ENCODE measurements at regions not wholly inside any gene's neighbourhood (a gene's known extent, or its start where the extent isn't known, plus 50 kb on each side); places are given as distances from the start of the nearest gene placed in this dataset.

- DNase-seq (ENCODE audit: low read depth, low spot score): no peak
These were observed 484.7 kb upstream of the TENM4 start for GRCh38 chr11:79925570-79925969.

- DNase-seq (ENCODE audit: low read depth, low spot score): no peak
These were observed 481.8 kb upstream of the TENM4 start for GRCh38 chr11:79922641-79923040.

DNA sequence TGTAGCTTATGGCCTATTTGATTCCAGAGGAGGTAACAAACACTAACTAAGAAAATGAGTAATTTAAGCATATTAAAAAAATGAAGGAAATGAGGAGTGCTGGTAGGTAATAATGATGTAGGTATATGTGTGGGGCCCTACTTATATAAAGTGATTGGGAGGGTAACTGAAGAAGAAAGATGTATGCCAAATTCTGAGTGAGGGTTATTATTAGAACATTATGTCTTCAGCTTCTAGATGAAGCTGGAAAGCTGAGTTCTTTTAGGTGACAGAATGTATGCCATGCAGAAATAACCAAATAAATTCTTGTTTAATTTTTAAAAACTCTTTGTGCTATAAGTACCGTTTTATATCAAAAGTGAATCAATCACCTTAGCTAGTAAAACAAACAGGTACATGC lies 479.6 kb upstream of the TENM4 start:
- DNase-seq (ENCODE audit: low read depth, low spot score): no peak

DNA sequence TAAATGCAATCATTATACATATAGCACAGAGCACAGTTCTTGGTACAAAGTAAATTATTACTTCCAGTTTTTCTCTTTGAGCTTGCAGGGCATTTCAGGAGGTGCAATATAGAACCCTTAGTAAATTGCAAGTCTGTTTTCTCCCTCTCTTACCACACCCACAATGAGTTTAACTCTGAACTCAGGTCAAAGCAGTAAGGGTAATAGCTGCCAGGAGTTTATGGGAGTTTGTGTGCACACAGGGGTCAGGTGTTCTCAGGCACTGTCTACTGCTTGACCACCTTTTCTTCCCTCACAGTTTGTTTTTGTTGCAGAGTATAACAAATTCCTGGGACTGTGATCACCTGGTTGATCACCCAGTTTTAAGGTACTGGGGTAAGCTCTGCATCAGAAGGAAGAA lies 478.5 kb upstream of the TENM4 start:
- no peak for DNase-seq (ENCODE audit: low read depth, low spot score)

DNA sequence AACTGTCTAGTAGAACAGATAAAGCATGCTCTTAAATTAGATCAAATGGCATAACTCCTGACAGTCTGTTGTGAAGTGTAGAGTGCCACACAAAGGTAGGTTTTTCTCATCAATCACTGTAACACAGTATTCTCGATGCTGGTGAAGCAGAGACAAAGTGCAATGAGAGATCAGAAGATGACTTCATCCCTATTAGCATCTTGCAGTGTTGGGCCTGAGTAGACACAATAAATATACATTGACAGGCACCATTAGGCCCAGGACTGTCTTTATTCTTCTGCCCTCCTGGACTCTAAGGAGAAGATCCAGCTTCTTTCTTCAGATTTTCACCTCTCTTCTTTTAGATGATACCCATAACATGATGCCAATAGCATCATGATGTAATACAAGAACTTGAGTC lies 478.0 kb upstream of the TENM4 start:
- DNase-seq (ENCODE audit: low read depth, low spot score): no peak

GRCh38 chr11:79906164-79906563 lies 465.3 kb upstream of the TENM4 start:
- no peak for DNase-seq (ENCODE audit: low read depth, low spot score)

DNA sequence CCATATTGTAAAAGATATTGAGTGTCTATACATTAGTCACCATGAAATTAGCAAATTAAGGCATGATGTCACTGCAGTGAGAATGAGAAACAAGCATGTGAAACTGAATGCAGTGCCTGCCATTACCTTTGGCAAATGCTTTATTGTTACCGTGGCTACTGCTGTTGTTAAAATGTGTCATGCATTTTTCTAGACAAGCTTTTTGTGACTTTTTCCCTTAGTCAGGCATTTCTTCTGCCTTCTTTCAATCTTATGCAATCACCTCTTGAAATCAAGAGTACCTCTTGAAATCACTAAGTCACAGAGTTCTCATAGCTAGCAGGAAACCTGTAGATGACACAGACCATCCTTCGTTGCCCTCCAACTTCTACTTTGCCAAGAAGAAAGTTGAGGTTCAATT lies 461.7 kb upstream of the TENM4 start:
- DNase-seq (ENCODE audit: low read depth, low spot score): no peak

DNA sequence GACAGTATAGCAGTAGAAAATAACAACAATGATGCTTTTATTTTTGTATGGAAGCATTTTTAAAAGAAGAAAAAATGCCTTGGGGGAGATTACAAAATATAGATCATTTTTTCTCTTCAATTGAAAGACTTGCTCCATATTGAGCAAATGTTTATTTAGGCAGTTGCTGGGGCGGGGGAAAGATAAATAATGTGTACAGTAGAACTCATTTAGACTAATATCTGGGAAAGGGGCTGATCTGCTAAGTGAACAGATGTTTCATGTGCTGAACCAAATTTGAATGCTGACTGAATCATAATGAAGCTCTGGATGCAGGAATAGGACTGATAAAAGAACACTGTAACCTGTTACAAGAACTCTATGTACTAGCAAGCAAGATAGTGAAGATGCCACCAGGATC lies 457.1 kb upstream of the TENM4 start:
- no peak for DNase-seq (ENCODE audit: low read depth, low spot score)

DNA sequence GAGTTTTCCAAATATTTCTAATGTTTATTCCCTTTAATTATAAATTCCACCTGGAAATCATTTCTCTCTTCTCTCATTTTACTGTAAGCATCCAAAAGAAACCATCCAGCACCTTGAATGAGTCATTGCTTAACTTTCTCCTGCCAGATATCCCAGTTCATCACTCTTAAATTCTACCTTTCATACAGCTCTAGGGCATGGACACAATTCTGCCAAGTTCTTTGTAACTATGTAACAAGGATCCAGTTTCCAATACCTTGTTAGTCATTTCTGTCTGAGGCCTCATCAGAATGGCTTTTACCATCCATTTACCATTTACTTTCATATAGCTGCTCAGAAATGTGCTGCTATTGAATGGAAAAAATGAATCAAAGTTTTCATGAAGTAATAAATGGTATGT lies 455.4 kb upstream of the TENM4 start:
- no peak for DNase-seq (ENCODE audit: low read depth, low spot score)

- no peak for DNase-seq (ENCODE audit: low read depth, low spot score)
These were observed 453.3 kb upstream of the TENM4 start for GRCh38 chr11:79894111-79894510.

DNA sequence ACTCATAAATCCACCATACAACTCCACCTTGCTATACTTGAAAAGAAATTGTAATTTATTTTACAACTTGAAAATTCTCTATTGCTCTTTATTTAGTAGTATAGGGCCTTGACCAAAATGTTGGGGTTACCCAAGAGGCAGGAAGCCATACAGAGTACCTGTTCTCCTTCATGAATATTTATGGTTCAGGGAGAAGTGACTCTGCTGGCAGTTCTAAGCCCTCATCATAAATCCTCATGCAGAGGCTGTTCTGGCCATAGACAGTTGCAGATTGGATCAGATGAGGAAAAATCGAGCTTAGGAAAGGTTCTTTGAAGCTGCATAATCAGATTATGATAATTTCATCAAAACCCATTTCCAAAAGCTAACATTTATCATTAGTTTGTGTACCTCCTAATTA lies 449.4 kb upstream of the TENM4 start:
- no peak for DNase-seq (ENCODE audit: low read depth, low spot score)

- DNase-seq (ENCODE audit: low read depth, low spot score): no peak
These were observed 424.1 kb upstream of the TENM4 start for GRCh38 chr11:79864882-79865281.

DNA sequence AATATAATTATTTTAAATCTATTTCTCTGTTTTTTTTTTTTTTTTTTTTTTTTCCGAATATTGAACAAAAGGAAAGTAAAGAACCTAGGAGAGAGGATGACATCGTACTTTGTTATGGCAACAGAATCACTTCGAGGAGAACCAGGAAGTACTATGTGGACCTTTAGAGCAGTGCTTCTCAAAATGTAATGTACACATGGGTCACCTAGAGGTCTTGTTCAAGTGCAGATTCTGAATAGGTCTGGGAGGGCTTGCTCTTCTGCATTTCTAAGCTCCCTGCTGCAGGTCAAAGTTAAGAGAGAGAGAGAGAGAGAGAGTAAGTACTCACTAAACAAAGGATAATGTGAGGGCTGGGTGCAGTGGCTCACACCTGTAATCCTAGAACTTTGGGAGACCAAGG lies 419.5 kb upstream of the TENM4 start:
- no peak for DNase-seq (ENCODE audit: low read depth, low spot score)

- DNase-seq (ENCODE audit: low read depth, low spot score): no peak
These were observed 416.8 kb upstream of the TENM4 start for GRCh38 chr11:79857377-79858214.

GRCh38 chr11:79852176-79852575 lies 411.3 kb upstream of the TENM4 start:
- no peak for DNase-seq (ENCODE audit: low read depth, low spot score)

GRCh38 chr11:79845002-79845709 lies 404.3 kb upstream of the TENM4 start:
- no peak for DNase-seq (ENCODE audit: low read depth, low spot score)

DNA sequence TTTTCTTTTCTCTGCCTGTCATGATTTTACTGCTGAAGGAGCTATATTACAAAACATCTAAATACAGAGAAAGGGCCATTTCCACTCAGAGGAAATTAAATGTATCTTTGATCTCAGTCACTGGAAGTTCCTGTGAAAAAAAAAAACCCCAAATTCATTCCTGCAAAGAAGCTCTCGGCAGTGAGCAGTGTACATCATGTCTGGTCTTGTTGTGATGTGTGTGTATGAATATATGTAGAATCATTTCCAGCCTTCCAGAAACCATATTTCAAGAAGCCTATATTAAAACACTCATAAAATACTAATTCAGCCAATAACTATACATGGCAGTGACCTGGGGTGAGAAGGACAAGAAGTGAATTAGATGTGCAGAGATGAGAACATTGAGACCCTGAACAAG lies 393.2 kb upstream of the TENM4 start:
- no peak for DNase-seq (ENCODE audit: low read depth, low spot score)

GRCh38 chr11:79830446-79830845 lies 389.6 kb upstream of the TENM4 start:
- DNase-seq (ENCODE audit: low read depth, low spot score): no peak

DNA sequence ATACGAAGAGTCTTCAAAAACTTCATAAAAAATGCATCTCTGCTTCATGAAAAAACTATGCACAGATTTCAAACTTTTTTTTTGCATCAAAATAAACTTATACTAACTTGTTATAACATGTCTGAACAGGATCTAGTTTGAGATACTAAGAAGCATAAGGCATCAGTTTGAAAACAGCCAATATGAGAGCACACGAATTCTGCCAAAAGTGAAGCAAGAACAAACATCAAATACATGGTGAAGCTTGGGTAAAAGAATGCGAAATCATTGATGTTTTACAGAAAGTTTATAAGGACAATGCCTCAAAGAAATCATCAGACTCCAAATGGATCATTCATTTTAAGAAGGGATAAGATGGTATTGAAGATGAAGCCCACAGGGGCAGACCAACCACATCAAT lies 389.1 kb upstream of the TENM4 start:
- DNase-seq (ENCODE audit: low read depth, low spot score): no peak

GRCh38 chr11:79822766-79823165 lies 381.9 kb upstream of the TENM4 start:
- no peak for DNase-seq (ENCODE audit: low read depth, low spot score)

DNA sequence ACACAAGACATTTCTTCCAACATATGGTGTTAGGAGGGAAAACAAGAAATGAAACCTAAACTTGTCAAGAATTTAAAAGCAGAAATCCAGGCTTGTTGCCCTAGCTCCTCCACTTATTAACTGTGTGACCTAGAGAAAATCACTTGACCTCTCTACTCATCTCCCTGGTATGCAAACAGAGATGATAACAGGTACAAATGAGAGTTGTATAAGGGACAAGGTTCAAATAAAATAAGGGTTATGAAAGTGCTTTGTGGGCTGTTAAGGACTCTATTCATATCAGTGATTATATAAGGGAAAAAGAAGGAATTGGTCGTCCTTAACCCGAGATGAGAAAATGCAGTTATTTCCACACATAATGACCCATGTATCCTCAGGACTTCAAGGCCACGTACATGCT lies 372.7 kb upstream of the TENM4 start:
- no peak for DNase-seq (ENCODE audit: low read depth, low spot score)

DNA sequence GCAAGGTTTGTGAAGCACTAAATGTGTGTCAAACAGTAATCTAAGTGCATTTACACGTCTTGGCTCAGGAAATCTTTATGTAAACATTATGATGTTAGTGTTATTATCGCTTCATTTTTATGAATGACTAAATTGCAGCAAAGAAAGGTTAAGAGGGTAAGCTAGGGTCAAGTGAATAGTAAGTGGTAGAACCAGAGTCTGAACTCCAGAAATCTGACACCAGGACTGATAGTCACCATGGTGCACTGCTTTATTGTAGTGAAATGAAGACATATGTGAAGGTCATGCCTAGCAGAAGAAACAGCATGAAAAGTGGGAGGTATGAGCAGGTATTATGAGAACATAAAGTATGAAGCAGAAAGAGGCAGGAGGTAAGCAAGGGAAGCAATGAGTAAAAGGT lies 368.7 kb upstream of the TENM4 start:
- DNase-seq (ENCODE audit: low read depth, low spot score): no peak

- DNase-seq (ENCODE audit: low read depth, low spot score): no peak
These were observed 366.7 kb upstream of the TENM4 start for GRCh38 chr11:79807506-79807905.
